ENCODE measurements at regions not wholly inside any gene's neighbourhood (a gene's known extent, or its start where the extent isn't known, plus 50 kb on each side); places are given as distances from the start of the nearest gene placed in this dataset.

- TF ChIP-seq ZNF331 (CRISPR knock-in tag; IDR thresholded peaks at IDR 0.05; ENCODE audit: low read depth), result no peak
- no peak for TF ChIP-seq CTCF (conservative IDR thresholded peaks at IDR 0.05; ENCODE audit: low read depth in 2 of 2)
- TF ChIP-seq EZH2 (IDR thresholded peaks at IDR 0.05; ENCODE audit: low read depth, unreplicated experiment), result no peak
- TF ChIP-seq CREB1 (CRISPR knock-in tag; IDR thresholded peaks at IDR 0.05; ENCODE audit: low read depth), result no peak
- no peak for TF ChIP-seq POLR2AphosphoS5 (IDR thresholded peaks at IDR 0.05; ENCODE audit: low read depth)
- TF ChIP-seq, protein P1, sequence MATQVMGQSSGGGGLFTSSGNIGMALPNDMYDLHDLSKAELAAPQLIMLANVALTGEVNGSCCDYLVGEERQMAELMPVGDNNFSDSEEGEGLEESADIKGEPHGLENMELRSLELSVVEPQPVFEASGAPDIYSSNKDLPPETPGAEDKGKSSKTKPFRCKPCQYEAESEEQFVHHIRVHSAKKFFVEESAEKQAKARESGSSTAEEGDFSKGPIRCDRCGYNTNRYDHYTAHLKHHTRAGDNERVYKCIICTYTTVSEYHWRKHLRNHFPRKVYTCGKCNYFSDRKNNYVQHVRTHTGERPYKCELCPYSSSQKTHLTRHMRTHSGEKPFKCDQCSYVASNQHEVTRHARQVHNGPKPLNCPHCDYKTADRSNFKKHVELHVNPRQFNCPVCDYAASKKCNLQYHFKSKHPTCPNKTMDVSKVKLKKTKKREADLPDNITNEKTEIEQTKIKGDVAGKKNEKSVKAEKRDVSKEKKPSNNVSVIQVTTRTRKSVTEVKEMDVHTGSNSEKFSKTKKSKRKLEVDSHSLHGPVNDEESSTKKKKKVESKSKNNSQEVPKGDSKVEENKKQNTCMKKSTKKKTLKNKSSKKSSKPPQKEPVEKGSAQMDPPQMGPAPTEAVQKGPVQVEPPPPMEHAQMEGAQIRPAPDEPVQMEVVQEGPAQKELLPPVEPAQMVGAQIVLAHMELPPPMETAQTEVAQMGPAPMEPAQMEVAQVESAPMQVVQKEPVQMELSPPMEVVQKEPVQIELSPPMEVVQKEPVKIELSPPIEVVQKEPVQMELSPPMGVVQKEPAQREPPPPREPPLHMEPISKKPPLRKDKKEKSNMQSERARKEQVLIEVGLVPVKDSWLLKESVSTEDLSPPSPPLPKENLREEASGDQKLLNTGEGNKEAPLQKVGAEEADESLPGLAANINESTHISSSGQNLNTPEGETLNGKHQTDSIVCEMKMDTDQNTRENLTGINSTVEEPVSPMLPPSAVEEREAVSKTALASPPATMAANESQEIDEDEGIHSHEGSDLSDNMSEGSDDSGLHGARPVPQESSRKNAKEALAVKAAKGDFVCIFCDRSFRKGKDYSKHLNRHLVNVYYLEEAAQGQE (IDR thresholded peaks at IDR 0.05; ENCODE audit: unreplicated experiment), result no peak
- no peak for TF ChIP-seq EZH2phosphoT487 (IDR thresholded peaks at IDR 0.05; ENCODE audit: unreplicated experiment)
These were observed 1131.6 kb downstream of the DTWD2 start for GRCh38 chr5:117856713-117857112.

Data from GM23338 (cell line).